NCI-H82 treated with DMSO at 0.1 percent for 48 hours (cell line): ENCODE measurements at regions not wholly inside any gene's neighbourhood (a gene's known extent, or its start where the extent isn't known, plus 50 kb on each side); places are given as distances from the start of the nearest gene placed in this dataset.

Experiments used
- DNase-seq: peaks from one replicate; lab custom pipeline; 2025; ENCODE audit not compliant: unreplicated experiment; lab: John Stamatoyannopoulos, UW

GRCh38 chr22:34045311-34045710 lies 125.0 kb upstream of the LARGE1 start:
- no peak for DNase-seq

GRCh38 chr22:34055525-34056200 lies 135.4 kb upstream of the LARGE1 start:
- DNase-seq = no peak

- DNase-seq = no peak
These were observed 137.4 kb upstream of the LARGE1 start for GRCh38 chr22:34057726-34058125.

GRCh38 chr22:34064696-34065095 lies 144.4 kb upstream of the LARGE1 start:
- no peak for DNase-seq

GRCh38 chr22:34067031-34067430 lies 146.8 kb upstream of the LARGE1 start:
- DNase-seq = no peak

- peak; percentile 94 for DNase-seq
These were observed 147.7 kb upstream of the LARGE1 start for GRCh38 chr22:34068001-34068400.

- peak; percentile 95 for DNase-seq
These were observed 149.8 kb upstream of the LARGE1 start for GRCh38 chr22:34070051-34070450.

GRCh38 chr22:34070531-34070930 lies 150.3 kb upstream of the LARGE1 start:
- DNase-seq = no peak

GRCh38 chr22:34072585-34072984 lies 152.3 kb upstream of the LARGE1 start:
- DNase-seq = no peak

GRCh38 chr22:34080433-34080832 lies 160.2 kb upstream of the LARGE1 start:
- DNase-seq = no peak

- DNase-seq = no peak
These were observed 176.5 kb upstream of the LARGE1 start for GRCh38 chr22:34096770-34097169.

- DNase-seq = no peak
These were observed 179.0 kb upstream of the LARGE1 start for GRCh38 chr22:34099278-34099677.

- DNase-seq = no peak
These were observed 182.4 kb upstream of the LARGE1 start for GRCh38 chr22:34102633-34103032.

GRCh38 chr22:34105461-34106062 lies 185.3 kb upstream of the LARGE1 start:
- peak; percentile 61 for DNase-seq

GRCh38 chr22:34108168-34108567 lies 187.9 kb upstream of the LARGE1 start:
- DNase-seq = no peak

GRCh38 chr22:34111210-34111824 lies 191.0 kb upstream of the LARGE1 start:
- peak; percentile 40 for DNase-seq

GRCh38 chr22:34113381-34113780 lies 193.1 kb upstream of the LARGE1 start:
- no peak for DNase-seq

GRCh38 chr22:34114406-34114805 lies 194.1 kb upstream of the LARGE1 start:
- no peak for DNase-seq

- no peak for DNase-seq
These were observed 195.4 kb upstream of the LARGE1 start for GRCh38 chr22:34115722-34116121.

GRCh38 chr22:34116126-34116525 lies 195.8 kb upstream of the LARGE1 start:
- no peak for DNase-seq

- no peak for DNase-seq
These were observed 201.8 kb upstream of the LARGE1 start for GRCh38 chr22:34122042-34122441.

GRCh38 chr22:34129691-34130486 lies 209.6 kb upstream of the LARGE1 start:
- DNase-seq = no peak
